ENCODE measurements at regions not wholly inside any gene's neighbourhood (a gene's known extent, or its start where the extent isn't known, plus 50 kb on each side); places are given as distances from the start of the nearest gene placed in this dataset.
"Not testable (repeated sequence)": the region's sequence is repeated elsewhere in the genome, so short reads cannot be mapped to it uniquely, and the experiment has no call there.

GRCh38 chr9:87199278-87199677, 252.0 kb upstream of the GAS1 start:
- DNase-seq (ENCODE audit: low read depth in 2 of 2), result no peak

- DNase-seq (ENCODE audit: low read depth in 2 of 2), result no peak
Measured at GRCh38 chr9:87199782-87200181, 252.5 kb upstream of the GAS1 start.

GRCh38 chr9:87201351-87201751, 254.0 kb upstream of the GAS1 start:
- DNase-seq (ENCODE audit: low read depth in 2 of 2), result no peak

- no peak for DNase-seq (ENCODE audit: low read depth in 2 of 2)
Measured at GRCh38 chr9:87206064-87206661, 258.9 kb upstream of the GAS1 start.

- not testable (repeated sequence) for DNase-seq (ENCODE audit: low read depth in 2 of 2)
Measured at GRCh38 chr9:87210658-87211057, 263.4 kb upstream of the GAS1 start.

- DNase-seq (ENCODE audit: low read depth in 2 of 2), result no peak
Measured at GRCh38 chr9:87211669-87212068, 264.4 kb upstream of the GAS1 start.

- no peak for DNase-seq (ENCODE audit: low read depth in 2 of 2)
Measured at GRCh38 chr9:87212605-87213021, 265.3 kb upstream of the GAS1 start.

- no peak for DNase-seq (ENCODE audit: low read depth in 2 of 2)
Measured at GRCh38 chr9:87213948-87214347, 266.6 kb upstream of the GAS1 start.

- DNase-seq (ENCODE audit: low read depth in 2 of 2), result no peak
Measured at GRCh38 chr9:87214991-87215390, 267.7 kb upstream of the GAS1 start.

- DNase-seq (ENCODE audit: low read depth in 2 of 2), result no peak
Measured at GRCh38 chr9:87216036-87216435, 268.7 kb upstream of the GAS1 start.

- no peak for DNase-seq (ENCODE audit: low read depth in 2 of 2)
Measured at GRCh38 chr9:87216897-87217455, 269.7 kb upstream of the GAS1 start.

- no peak for DNase-seq (ENCODE audit: low read depth in 2 of 2)
Measured at GRCh38 chr9:87223392-87224246, 274.0 kb upstream of the DAPK1 start.

- no peak for DNase-seq (ENCODE audit: low read depth in 2 of 2)
Measured at GRCh38 chr9:87226896-87227295, 270.8 kb upstream of the DAPK1 start.

- no peak for DNase-seq (ENCODE audit: low read depth in 2 of 2)
Measured at GRCh38 chr9:87227456-87227855, 270.2 kb upstream of the DAPK1 start.

GRCh38 chr9:87229108-87229507, 268.6 kb upstream of the DAPK1 start:
- DNase-seq (ENCODE audit: low read depth in 2 of 2), result no peak

GRCh38 chr9:87233431-87233830, 264.2 kb upstream of the DAPK1 start:
- DNase-seq (ENCODE audit: low read depth in 2 of 2), result no peak

- DNase-seq (ENCODE audit: low read depth in 2 of 2), result no peak
Measured at GRCh38 chr9:87233899-87234455, 263.7 kb upstream of the DAPK1 start.

GRCh38 chr9:87234854-87235253, 262.8 kb upstream of the DAPK1 start:
- DNase-seq (ENCODE audit: low read depth in 2 of 2), result no peak

- no peak for DNase-seq (ENCODE audit: low read depth in 2 of 2)
Measured at GRCh38 chr9:87236546-87236945, 261.1 kb upstream of the DAPK1 start.

GRCh38 chr9:87237336-87237735, 260.3 kb upstream of the DAPK1 start:
- no peak for DNase-seq (ENCODE audit: low read depth in 2 of 2)

GRCh38 chr9:87238545-87238944, 259.1 kb upstream of the DAPK1 start:
- DNase-seq (ENCODE audit: low read depth in 2 of 2), result no peak

GRCh38 chr9:87239312-87239711, 258.4 kb upstream of the DAPK1 start:
- no peak for DNase-seq (ENCODE audit: low read depth in 2 of 2)

- no peak for DNase-seq (ENCODE audit: low read depth in 2 of 2)
Measured at GRCh38 chr9:87243602-87244001, 254.1 kb upstream of the DAPK1 start.

All from stimulated activated CD4-positive, alpha-beta T cell treated with anti-CD3 and anti-CD28 coated beads, Interleukin-4, amount 100 ng/mL, for 48 hours (primary cell).